ENCODE measurements at regions not wholly inside any gene's neighbourhood (a gene's known extent, or its start where the extent isn't known, plus 50 kb on each side); places are given as distances from the start of the nearest gene placed in this dataset.

- H3K4me1 ChIP-seq (ENCODE audit: control insufficient read depth in 3 of 3, insufficient read depth in 3 of 3, low read length in 3 of 3): peaks cover 0 to 4% (median 0%) of the 10 kb centered on the region in 3 donors
- no peak overlapping the region for H3K27ac ChIP-seq (ENCODE audit: low read depth, low read length)
- no peaks in the 10 kb centered on the region for H3K36me3 ChIP-seq (ENCODE audit: control insufficient read depth in 3 of 3, insufficient read depth in 3 of 3, low read length in 3 of 3)
Measured at GRCh38 chr15:61480863-61481262, 251.8 kb upstream of the RORA start.

GRCh38 chr15:61480295-61480694, 251.2 kb upstream of the RORA start:
- Histone ChIP-seq H3K9me3 (ENCODE audit: control insufficient read depth in 3 of 3, low read length in 3 of 3) (no peaks in the 10 kb centered on the region), H3K36me3 (ENCODE audit: control insufficient read depth in 3 of 3, insufficient read depth in 3 of 3, low read length in 3 of 3) (no peaks in the 10 kb centered on the region), H3K4me1 (ENCODE audit: control insufficient read depth in 3 of 3, insufficient read depth in 3 of 3, low read length in 3 of 3) (peaks cover 0 to 4% (median 0%) of the 10 kb centered on the region in 3 donors), H3K9ac (ENCODE audit: low read depth in 1 of 3, low read length in 3 of 3) (no peak overlapping the region), H3K27ac (ENCODE audit: low read depth, low read length) (no peak overlapping the region), H3K27me3 (ENCODE audit: control insufficient read depth in 3 of 3, insufficient read depth in 3 of 3, low read length in 3 of 3) (no peaks in the 10 kb centered on the region), H3K4me3 (ENCODE audit: low read length in 3 of 3) (no peak overlapping the region)

More at GRCh38 chr15:61480863-61481262, 251.8 kb upstream of the RORA start:
- no peak overlapping the region for H3K9ac ChIP-seq (ENCODE audit: low read depth in 1 of 3, low read length in 3 of 3)
- no peaks in the 10 kb centered on the region for H3K27me3 ChIP-seq (ENCODE audit: control insufficient read depth in 3 of 3, insufficient read depth in 3 of 3, low read length in 3 of 3)
- no peak overlapping the region for H3K4me3 ChIP-seq (ENCODE audit: low read length in 3 of 3)
- H3K9me3 ChIP-seq (ENCODE audit: control insufficient read depth in 3 of 3, low read length in 3 of 3): no peaks in the 10 kb centered on the region

- no peaks in the 10 kb centered on the region for H3K36me3 ChIP-seq (ENCODE audit: control insufficient read depth in 3 of 3, insufficient read depth in 3 of 3, low read length in 3 of 3)
- peaks cover 0 to 1% (median 0%) of the 10 kb centered on the region in 3 donors for H3K4me1 ChIP-seq (ENCODE audit: control insufficient read depth in 3 of 3, insufficient read depth in 3 of 3, low read length in 3 of 3)
- H3K27ac ChIP-seq (ENCODE audit: low read depth, low read length): no peak overlapping the region
- no peaks in the 10 kb centered on the region for H3K9me3 ChIP-seq (ENCODE audit: control insufficient read depth in 3 of 3, low read length in 3 of 3)
- H3K27me3 ChIP-seq (ENCODE audit: control insufficient read depth in 3 of 3, insufficient read depth in 3 of 3, low read length in 3 of 3): no peaks in the 10 kb centered on the region
- H3K9ac ChIP-seq (ENCODE audit: low read depth in 1 of 3, low read length in 3 of 3): no peak overlapping the region
- H3K4me3 ChIP-seq (ENCODE audit: low read length in 3 of 3): no peak overlapping the region
Measured at GRCh38 chr15:61479613-61480012, 250.5 kb upstream of the RORA start.

- Histone ChIP-seq H3K27ac (ENCODE audit: low read depth, low read length) (no peak overlapping the region), H3K4me3 (ENCODE audit: low read length in 3 of 3) (no peak overlapping the region), H3K9ac (ENCODE audit: low read depth in 1 of 3, low read length in 3 of 3) (no peak overlapping the region), H3K27me3 (ENCODE audit: control insufficient read depth in 3 of 3, insufficient read depth in 3 of 3, low read length in 3 of 3) (no peaks in the 10 kb centered on the region), H3K4me1 (ENCODE audit: control insufficient read depth in 3 of 3, insufficient read depth in 3 of 3, low read length in 3 of 3) (no peaks in the 10 kb centered on the region), H3K36me3 (ENCODE audit: control insufficient read depth in 3 of 3, insufficient read depth in 3 of 3, low read length in 3 of 3) (no peaks in the 10 kb centered on the region), H3K9me3 (ENCODE audit: control insufficient read depth in 3 of 3, low read length in 3 of 3) (no peaks in the 10 kb centered on the region)
Measured at GRCh38 chr15:61476741-61477140, 247.6 kb upstream of the RORA start.

- Histone ChIP-seq H3K27me3 (ENCODE audit: control insufficient read depth in 3 of 3, insufficient read depth in 3 of 3, low read length in 3 of 3) (no peaks in the 10 kb centered on the region), H3K4me3 (ENCODE audit: low read length in 3 of 3) (no peak overlapping the region), H3K36me3 (ENCODE audit: control insufficient read depth in 3 of 3, insufficient read depth in 3 of 3, low read length in 3 of 3) (no peaks in the 10 kb centered on the region), H3K4me1 (ENCODE audit: control insufficient read depth in 3 of 3, insufficient read depth in 3 of 3, low read length in 3 of 3) (no peaks in the 10 kb centered on the region), H3K27ac (ENCODE audit: low read depth, low read length) (no peak overlapping the region), H3K9me3 (ENCODE audit: control insufficient read depth in 3 of 3, low read length in 3 of 3) (no peaks in the 10 kb centered on the region), H3K9ac (ENCODE audit: low read depth in 1 of 3, low read length in 3 of 3) (no peak overlapping the region)
Measured at GRCh38 chr15:61474796-61475195, 245.7 kb upstream of the RORA start.

- Histone ChIP-seq H3K27ac (ENCODE audit: low read depth, low read length) (no peak overlapping the region), H3K9me3 (ENCODE audit: control insufficient read depth in 3 of 3, low read length in 3 of 3) (no peaks in the 10 kb centered on the region), H3K9ac (ENCODE audit: low read depth in 1 of 3, low read length in 3 of 3) (no peak overlapping the region), H3K4me3 (ENCODE audit: low read length in 3 of 3) (no peak overlapping the region), H3K27me3 (ENCODE audit: control insufficient read depth in 3 of 3, insufficient read depth in 3 of 3, low read length in 3 of 3) (no peaks in the 10 kb centered on the region), H3K36me3 (ENCODE audit: control insufficient read depth in 3 of 3, insufficient read depth in 3 of 3, low read length in 3 of 3) (no peaks in the 10 kb centered on the region), H3K4me1 (ENCODE audit: control insufficient read depth in 3 of 3, insufficient read depth in 3 of 3, low read length in 3 of 3) (no peaks in the 10 kb centered on the region)
Measured at GRCh38 chr15:61467823-61468222, 238.7 kb upstream of the RORA start.

- no peaks in the 10 kb centered on the region for H3K27me3 ChIP-seq (ENCODE audit: control insufficient read depth in 3 of 3, insufficient read depth in 3 of 3, low read length in 3 of 3)
- no peak overlapping the region for H3K4me3 ChIP-seq (ENCODE audit: low read length in 3 of 3)
- no peaks in the 10 kb centered on the region for H3K36me3 ChIP-seq (ENCODE audit: control insufficient read depth in 3 of 3, insufficient read depth in 3 of 3, low read length in 3 of 3)
- no peak overlapping the region for H3K27ac ChIP-seq (ENCODE audit: low read depth, low read length)
- no peaks in the 10 kb centered on the region for H3K4me1 ChIP-seq (ENCODE audit: control insufficient read depth in 3 of 3, insufficient read depth in 3 of 3, low read length in 3 of 3)
- H3K9me3 ChIP-seq (ENCODE audit: control insufficient read depth in 3 of 3, low read length in 3 of 3): no peaks in the 10 kb centered on the region
- no peak overlapping the region for H3K9ac ChIP-seq (ENCODE audit: low read depth in 1 of 3, low read length in 3 of 3)
Measured at GRCh38 chr15:61459785-61460707, 230.9 kb upstream of the RORA start.

- no peaks in the 10 kb centered on the region for H3K27me3 ChIP-seq (ENCODE audit: control insufficient read depth in 3 of 3, insufficient read depth in 3 of 3, low read length in 3 of 3)
- H3K9ac ChIP-seq (ENCODE audit: low read depth in 1 of 3, low read length in 3 of 3): no peak overlapping the region
- H3K27ac ChIP-seq (ENCODE audit: low read depth, low read length): no peak overlapping the region
- H3K9me3 ChIP-seq (ENCODE audit: control insufficient read depth in 3 of 3, low read length in 3 of 3): no peaks in the 10 kb centered on the region
- H3K4me1 ChIP-seq (ENCODE audit: control insufficient read depth in 3 of 3, insufficient read depth in 3 of 3, low read length in 3 of 3): no peaks in the 10 kb centered on the region
- H3K36me3 ChIP-seq (ENCODE audit: control insufficient read depth in 3 of 3, insufficient read depth in 3 of 3, low read length in 3 of 3): no peaks in the 10 kb centered on the region
- H3K4me3 ChIP-seq (ENCODE audit: low read length in 3 of 3): no peak overlapping the region
Measured at GRCh38 chr15:61457050-61457733, 228.1 kb upstream of the RORA start.

- Histone ChIP-seq H3K4me3 (ENCODE audit: low read length in 3 of 3) (no peak overlapping the region), H3K9ac (ENCODE audit: low read depth in 1 of 3, low read length in 3 of 3) (no peak overlapping the region), H3K9me3 (ENCODE audit: control insufficient read depth in 3 of 3, low read length in 3 of 3) (no peaks in the 10 kb centered on the region), H3K27me3 (ENCODE audit: control insufficient read depth in 3 of 3, insufficient read depth in 3 of 3, low read length in 3 of 3) (no peaks in the 10 kb centered on the region), H3K4me1 (ENCODE audit: control insufficient read depth in 3 of 3, insufficient read depth in 3 of 3, low read length in 3 of 3) (no peaks in the 10 kb centered on the region), H3K27ac (ENCODE audit: low read depth, low read length) (no peak overlapping the region), H3K36me3 (ENCODE audit: control insufficient read depth in 3 of 3, insufficient read depth in 3 of 3, low read length in 3 of 3) (no peaks in the 10 kb centered on the region)
Measured at GRCh38 chr15:61449186-61449702, 220.1 kb upstream of the RORA start.

- Histone ChIP-seq H3K9ac (ENCODE audit: low read depth in 1 of 3, low read length in 3 of 3) (no peak overlapping the region), H3K36me3 (ENCODE audit: control insufficient read depth in 3 of 3, insufficient read depth in 3 of 3, low read length in 3 of 3) (no peaks in the 10 kb centered on the region), H3K27ac (ENCODE audit: low read depth, low read length) (no peak overlapping the region), H3K27me3 (ENCODE audit: control insufficient read depth in 3 of 3, insufficient read depth in 3 of 3, low read length in 3 of 3) (no peaks in the 10 kb centered on the region), H3K4me3 (ENCODE audit: low read length in 3 of 3) (no peak overlapping the region), H3K4me1 (ENCODE audit: control insufficient read depth in 3 of 3, insufficient read depth in 3 of 3, low read length in 3 of 3) (no peaks in the 10 kb centered on the region), H3K9me3 (ENCODE audit: control insufficient read depth in 3 of 3, low read length in 3 of 3) (no peaks in the 10 kb centered on the region)
Measured at GRCh38 chr15:61447981-61448380, 218.9 kb upstream of the RORA start.
